Common myeloid progenitor, CD34-positive (primary cell): ENCODE measurements at regions not wholly inside any gene's neighbourhood (a gene's known extent, or its start where the extent isn't known, plus 50 kb on each side); places are given as distances from the start of the nearest gene placed in this dataset.

Experiments
- CTCF ChIA-PET: fragments of 350-600 bp; sonication (Branson Sonifier 250); formaldehyde crosslinking; loops from one replicate; lab custom pipeline; 2021; ENCODE audit warnings: antibody characterized with exemption; lab: Charles Lee
- POLR2A ChIA-PET: fragments of 350-600 bp; sonication (Branson Sonifier 250); formaldehyde crosslinking; loops from one replicate; lab custom pipeline; 2021; ENCODE audit warnings: antibody characterized with exemption; lab: Charles Lee
- DNase-seq, 3 donors: peaks; one replicate each; pipeline versions ENCODE4 v3.0.0 to v3.0.0-alpha.2; 2013
- H3K27ac ChIP-seq, 2 experiments: 1 replicate in 1 of 2; 2 replicates in 1 of 2; pipeline ENCODE4 v1.7.0; 2013; ENCODE audit warnings: inconsistent platforms in 2 of 2, low read length in 2 of 2, mild to moderate bottlenecking in 2 of 2, low read depth in 1 of 2, moderate library complexity in 1 of 2; ENCODE audit not compliant: severe bottlenecking in 2 of 2, insufficient read depth in 1 of 2, poor library complexity in 1 of 2
- H3K27me3 ChIP-seq, 5 experiments: replicated peaks in 2 of 5; 1 replicate in 3 of 5; 2 replicates in 2 of 5; pipeline versions ENCODE4 v1.6.1 to v1.7.0; 2013; ENCODE audit warnings: low read length in 4 of 5, mild to moderate bottlenecking in 2 of 5, moderate library complexity in 2 of 5, inconsistent platforms in 1 of 5; ENCODE audit not compliant: insufficient read depth in 5 of 5, control insufficient read depth in 4 of 5
- H3K36me3 ChIP-seq, 4 experiments: 1 replicate in 2 of 4; 2 replicates in 2 of 4; pipeline versions ENCODE4 v1.6.1 to v1.7.0; 2013; ENCODE audit warnings: low read length in 3 of 4, control low read depth in 1 of 4, mild to moderate bottlenecking in 1 of 4; ENCODE audit not compliant: control insufficient read depth in 4 of 4, insufficient read depth in 4 of 4
- H3K4me1 ChIP-seq, 4 experiments: 1 replicate in 3 of 4; 2 replicates in 1 of 4; pipeline versions ENCODE4 v1.6.1 to v1.7.1; 2013; ENCODE audit warnings: low read length in 3 of 4, mild to moderate bottlenecking in 3 of 4, control low read depth in 1 of 4, inconsistent platforms in 1 of 4, moderate library complexity in 1 of 4; ENCODE audit not compliant: control insufficient read depth in 4 of 4, insufficient read depth in 4 of 4; ENCODE audit errors: control extremely low read depth in 1 of 4
- H3K4me3 ChIP-seq, 7 experiments: 1 replicate in 4 of 7; 2 replicates in 3 of 7; pipeline versions ENCODE4 v1.5.1 to v1.7.0; 2013; ENCODE audit warnings: mild to moderate bottlenecking in 7 of 7, low read length in 6 of 7, moderate library complexity in 6 of 7, inconsistent platforms in 2 of 7, low read depth in 2 of 7, control low read depth in 1 of 7; ENCODE audit not compliant: insufficient read depth in 4 of 7, control insufficient read depth in 1 of 7; ENCODE audit errors: extremely low read depth in 1 of 7
- H3K9me3 ChIP-seq, 5 experiments: 1 replicate in 4 of 5; 2 replicates in 1 of 5; pipeline versions ENCODE4 v1.6.1 to v1.7.1; 2013; ENCODE audit warnings: low read length in 4 of 5, mild to moderate bottlenecking in 2 of 5, inconsistent platforms in 1 of 5, low read depth in 1 of 5, moderate library complexity in 1 of 5; ENCODE audit not compliant: control insufficient read depth in 4 of 5, insufficient read depth in 2 of 5; ENCODE audit errors: control extremely low read depth in 1 of 5
- WGBS: methylation state at CpG from one replicate; pipeline ENCODE4 v1.1.5; 2013; ENCODE audit not compliant: insufficient coverage; 5-methylcytosine and 5-hydroxymethylcytosine counted together

GRCh38 chr10:123478116-123478515, 188.0 kb upstream of the GPR26 start:
- 94% methylated on average over 2 of the region's 2 CpGs for WGBS
- H3K27ac ChIP-seq = no peak overlapping the region
- DNase-seq = no peak
- peaks cover 0 to 12% (median 2%) of the 10 kb centered on the region in 5 experiments for H3K27me3 ChIP-seq
- no peak overlapping the region for H3K4me3 ChIP-seq
- CTCF ChIA-PET = no interaction called here
- no peaks in the 10 kb centered on the region for H3K9me3 ChIP-seq
- no peaks in the 10 kb centered on the region for H3K4me1 ChIP-seq
- H3K36me3 ChIP-seq = no peaks in the 10 kb centered on the region
- POLR2A ChIA-PET = no interaction called here

DNA sequence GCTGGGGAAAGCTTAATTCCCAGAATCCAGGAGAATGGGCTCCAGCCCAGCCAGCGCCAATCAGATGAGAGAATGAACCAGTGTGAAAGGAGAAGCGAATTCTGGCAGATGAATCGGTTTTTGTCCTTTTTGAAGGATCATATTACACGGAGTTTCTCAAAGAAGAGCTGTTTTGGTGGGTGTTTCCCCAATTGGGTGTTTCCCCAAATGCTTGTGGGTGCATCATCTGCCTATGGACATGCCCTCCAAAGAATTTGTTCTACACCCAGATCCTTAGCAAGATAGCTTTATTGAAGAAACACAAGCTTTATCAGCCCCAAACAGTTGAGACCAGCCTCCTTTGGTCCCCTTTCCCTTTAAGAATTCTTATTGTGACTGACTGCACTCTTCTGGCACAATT, 186.5 kb upstream of the GPR26 start:
- 89% methylated on average over 4 of the region's 4 CpGs for WGBS
- no peaks in the 10 kb centered on the region for H3K4me1 ChIP-seq
- ChIA-PET POLR2A (no interaction called here), CTCF (no interaction called here)
- DNase-seq = no peak
- H3K27ac ChIP-seq = no peak overlapping the region
- H3K27me3 ChIP-seq = peaks cover 0 to 6% (median 2%) of the 10 kb centered on the region in 5 experiments
- no peaks in the 10 kb centered on the region for H3K36me3 ChIP-seq
- no peaks in the 10 kb centered on the region for H3K9me3 ChIP-seq
- no peak overlapping the region for H3K4me3 ChIP-seq

DNA sequence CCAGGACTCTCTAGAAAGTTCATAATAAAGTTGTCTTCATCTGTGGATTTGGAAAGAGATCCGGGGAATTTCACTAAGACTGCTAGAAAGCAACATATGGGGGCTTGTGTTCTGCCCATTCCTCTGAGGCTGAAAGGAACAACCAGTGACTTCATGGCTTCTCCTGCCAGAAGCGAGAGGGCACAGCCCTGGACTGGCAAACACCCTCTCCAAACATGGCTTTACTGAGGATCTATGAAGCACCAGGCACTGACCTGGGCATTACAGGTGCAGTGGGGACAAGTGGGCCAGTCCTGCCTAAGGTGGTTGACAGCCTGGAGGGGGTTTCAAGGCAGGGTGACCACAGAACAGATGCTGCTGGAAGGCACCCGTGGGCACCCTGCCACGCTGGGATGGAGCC, 185.8 kb upstream of the GPR26 start:
- H3K27ac ChIP-seq = no peak overlapping the region
- no peak overlapping the region for H3K4me3 ChIP-seq
- CTCF ChIA-PET = no interaction called here
- no peaks in the 10 kb centered on the region for H3K9me3 ChIP-seq
- WGBS = 92% methylated on average over 4 of the region's 4 CpGs
- H3K4me1 ChIP-seq = no peaks in the 10 kb centered on the region
- DNase-seq = no peak
- H3K27me3 ChIP-seq = peaks cover 0 to 5% (median 2%) of the 10 kb centered on the region in 5 experiments
- no peaks in the 10 kb centered on the region for H3K36me3 ChIP-seq
- POLR2A ChIA-PET = no interaction called here

DNA sequence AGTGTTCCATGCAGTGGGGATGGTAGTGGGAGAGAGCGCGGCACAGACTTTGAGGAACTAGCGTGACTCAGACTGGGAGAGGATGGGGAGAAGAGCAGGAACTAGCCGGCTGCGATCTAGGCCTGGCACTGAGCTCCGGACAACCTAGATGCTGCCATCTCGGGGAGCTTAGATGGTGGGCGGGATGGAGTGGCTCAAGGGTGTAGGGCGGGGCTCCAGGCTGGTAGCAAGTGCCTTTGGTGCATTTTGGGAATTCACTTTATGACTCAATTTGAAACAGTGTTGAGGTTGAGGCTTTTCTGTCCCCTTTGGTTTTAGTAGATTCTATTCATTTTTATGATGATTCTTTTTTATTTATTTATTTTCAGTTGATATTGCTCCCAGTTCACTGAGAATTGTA, 185.3 kb upstream of the GPR26 start:
- peaks cover 0 to 5% (median 2%) of the 10 kb centered on the region in 5 experiments for H3K27me3 ChIP-seq
- no peak overlapping the region for H3K27ac ChIP-seq
- H3K36me3 ChIP-seq = no peaks in the 10 kb centered on the region
- no peaks in the 10 kb centered on the region for H3K9me3 ChIP-seq
- no peaks in the 10 kb centered on the region for H3K4me1 ChIP-seq
- ChIA-PET CTCF (no interaction called here), POLR2A (no interaction called here)
- no peak for DNase-seq
- H3K4me3 ChIP-seq = no peak overlapping the region
- 93% methylated on average over 8 of the region's 9 CpGs for WGBS

- ChIA-PET CTCF (no interaction called here), POLR2A (no interaction called here)
- no peak for DNase-seq
- 77% methylated on average over 2 of the region's 2 CpGs for WGBS
- Histone ChIP-seq H3K27ac (no peak overlapping the region), H3K4me3 (no peak overlapping the region), H3K27me3 (peaks cover 0 to 16% (median 1%) of the 10 kb centered on the region in 5 experiments), H3K9me3 (no peaks in the 10 kb centered on the region), H3K4me1 (no peaks in the 10 kb centered on the region), H3K36me3 (no peaks in the 10 kb centered on the region)
These were observed 181.4 kb upstream of the GPR26 start for GRCh38 chr10:123484722-123485121.

GRCh38 chr10:123485341-123485960, 180.7 kb upstream of the GPR26 start:
- ChIA-PET CTCF (no interaction called here), POLR2A (no interaction called here)
- 100% methylated on average over 1 of the region's 7 CpGs for WGBS
- H3K9me3 ChIP-seq = no peaks in the 10 kb centered on the region
- no peak overlapping the region for H3K27ac ChIP-seq
- H3K4me1 ChIP-seq = no peaks in the 10 kb centered on the region
- H3K36me3 ChIP-seq = no peaks in the 10 kb centered on the region
- no peak for DNase-seq
- H3K27me3 ChIP-seq = peaks cover 0 to 16% (median 0%) of the 10 kb centered on the region in 5 experiments
- H3K4me3 ChIP-seq = no peak overlapping the region

DNA sequence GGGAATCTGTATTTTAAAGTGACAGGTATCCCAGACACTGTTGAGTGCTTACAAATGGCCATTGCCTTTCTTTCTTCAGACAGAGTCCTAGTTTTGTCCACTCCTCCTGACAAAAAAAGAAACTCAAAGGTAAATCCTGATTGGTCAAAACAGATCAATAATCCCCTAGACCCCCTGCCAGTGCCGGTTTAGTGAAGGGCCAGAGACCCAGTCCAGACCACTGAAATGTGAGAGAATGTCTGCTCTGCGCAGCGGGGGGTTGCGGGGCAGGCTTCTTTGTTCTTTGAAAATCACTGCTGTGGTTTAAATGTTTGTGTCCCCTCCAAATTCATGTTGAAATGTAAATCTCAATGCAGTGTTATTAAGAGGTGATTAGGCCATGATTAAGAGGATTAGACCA, 177.7 kb upstream of the GPR26 start:
- Histone ChIP-seq H3K27me3 (peaks cover 0 to 31% (median 2%) of the 10 kb centered on the region in 5 experiments), H3K4me1 (no peaks in the 10 kb centered on the region), H3K4me3 (no peak overlapping the region), H3K27ac (no peak overlapping the region), H3K36me3 (no peaks in the 10 kb centered on the region), H3K9me3 (peaks cover 0 to 4% (median 0%) of the 10 kb centered on the region in 5 experiments)
- CTCF ChIA-PET = no interaction called here
- DNase-seq = no peak
- WGBS = 60% methylated on average over 1 of the region's 4 CpGs
- POLR2A ChIA-PET = no interaction called here
